CD14-positive monocyte (primary cell): ENCODE measurements at regions not wholly inside any gene's neighbourhood (a gene's known extent, or its start where the extent isn't known, plus 50 kb on each side); places are given as distances from the start of the nearest gene placed in this dataset.

Experiments
- DNase-seq, 3 donors: peaks; one replicate each; pipeline ENCODE4 v3.0.0-alpha.2; 2011 to 2022
- H2AFZ ChIP-seq: 2 replicates; pipeline ENCODE4 v1.6.0; 2012; ENCODE audit warnings: mild to moderate bottlenecking, low read depth, low read length, inconsistent platforms; ENCODE audit not compliant: insufficient read depth, poor library complexity, severe bottlenecking
- H3K27ac ChIP-seq, 2 donors: 1 replicate in 1 of 2; 2 replicates in 1 of 2; pipeline ENCODE4 v1.5.1; 2012 to 2013; ENCODE audit warnings: low read length in 2 of 2, control low read depth in 1 of 2, inconsistent platforms in 1 of 2, low read depth in 1 of 2, mild to moderate bottlenecking in 1 of 2
- H3K27me3 ChIP-seq, 2 donors: one replicate each; pipeline versions ENCODE4 v1.6.0 to v1.6.1; 2011 to 2013; ENCODE audit warnings: low read length in 2 of 2; ENCODE audit not compliant: control insufficient read depth in 2 of 2, insufficient read depth in 2 of 2
- H3K36me3 ChIP-seq, 2 donors: replicated peaks in 1 of 2; 1 replicate in 1 of 2; 2 replicates in 1 of 2; pipeline versions ENCODE4 v1.5.1 to v1.6.1; 2012 to 2013; ENCODE audit warnings: low read length in 2 of 2, control low read depth in 1 of 2, inconsistent platforms in 1 of 2, mild to moderate bottlenecking in 1 of 2; ENCODE audit not compliant: insufficient read depth in 2 of 2, control insufficient read depth in 1 of 2
- H3K4me1 ChIP-seq, 2 donors: 1 replicate in 1 of 2; 2 replicates in 1 of 2; pipeline versions ENCODE4 v1.5.1 to v1.6.1; 2012 to 2013; ENCODE audit warnings: low read length in 2 of 2, control low read depth in 1 of 2, inconsistent platforms in 1 of 2, mild to moderate bottlenecking in 1 of 2, moderate library complexity in 1 of 2; ENCODE audit not compliant: insufficient read depth in 2 of 2, control insufficient read depth in 1 of 2
- H3K4me2 ChIP-seq: replicated peaks from 2 replicates; pipeline ENCODE3; 2012; ENCODE audit warnings: low read length, moderate library complexity, mild to moderate bottlenecking; ENCODE audit not compliant: poor library complexity, severe bottlenecking; ENCODE audit errors: extremely low read depth
- H3K4me3 ChIP-seq, 3 experiments: fragments of 200-600 bp in 1 of 3; sonication (generic) in 1 of 3; replicated peaks in 1 of 3; 1 replicate in 2 of 3; 2 replicates in 1 of 3; pipeline ENCODE4 v1.5.1; 2011 to 2013; ENCODE audit warnings: low read length in 3 of 3, mild to moderate bottlenecking in 3 of 3, control low read depth in 2 of 3, low read depth in 2 of 3, inconsistent platforms in 1 of 3, moderate library complexity in 1 of 3
- H3K79me2 ChIP-seq: 2 replicates; pipeline ENCODE4 v1.6.0; 2012; ENCODE audit warnings: mild to moderate bottlenecking, control low read depth, inconsistent platforms, low read length, moderate library complexity; ENCODE audit not compliant: insufficient read depth
- H3K9ac ChIP-seq: 2 replicates; pipeline ENCODE4 v1.6.0; 2017; ENCODE audit warnings: low read length, mild to moderate bottlenecking; ENCODE audit not compliant: insufficient read depth, poor library complexity, severe bottlenecking
- H3K9me3 ChIP-seq, 2 donors: replicated peaks in 1 of 2; 1 replicate in 1 of 2; 2 replicates in 1 of 2; pipeline versions ENCODE4 v1.5.1 to v1.6.1; 2012 to 2013; ENCODE audit warnings: low read length in 2 of 2, control low read depth in 1 of 2; ENCODE audit not compliant: control insufficient read depth in 1 of 2, insufficient read depth in 1 of 2
- H4K20me1 ChIP-seq: 2 replicates; pipeline ENCODE4 v1.6.0; 2012; ENCODE audit warnings: mild to moderate bottlenecking, low read length, control low read depth, moderate library complexity; ENCODE audit not compliant: insufficient read depth
- H3K27ac Mint-ChIP-seq, 7 donors: one replicate each; pipeline ENCODE4 v1.8.0; 2020; ENCODE audit warnings: mild to moderate bottlenecking in 7 of 7, mixed read lengths in 7 of 7, moderate library complexity in 6 of 7, inconsistent platforms in 2 of 7
- H3K27me3 Mint-ChIP-seq, 3 donors: one replicate each; pipeline ENCODE4 v1.8.0; 2021 to 2022; ENCODE audit warnings: low read depth in 3 of 3, mild to moderate bottlenecking in 3 of 3, mixed read lengths in 3 of 3, moderate library complexity in 3 of 3, inconsistent platforms in 1 of 3
- H3K36me3 Mint-ChIP-seq, 2 donors: one replicate each; pipeline ENCODE4 v1.8.0; 2020; ENCODE audit warnings: mixed read lengths in 2 of 2, inconsistent platforms in 1 of 2, mild to moderate bottlenecking in 1 of 2
- H3K4me1 Mint-ChIP-seq: one replicate; pipeline ENCODE4 v1.8.0; 2020; ENCODE audit warnings: mild to moderate bottlenecking, mixed read lengths
- H3K4me3 Mint-ChIP-seq, 2 donors: one replicate each; pipeline ENCODE4 v1.8.0; 2020; ENCODE audit warnings: mild to moderate bottlenecking in 2 of 2, mixed read lengths in 2 of 2, moderate library complexity in 1 of 2
- H3K9me3 Mint-ChIP-seq, 7 donors: one replicate each; pipeline ENCODE4 v1.8.0; 2020 to 2022; ENCODE audit warnings: mixed read lengths in 7 of 7, mild to moderate bottlenecking in 6 of 7, moderate library complexity in 6 of 7, inconsistent platforms in 2 of 7
- CTCF ChIP-seq: fragments of 200-600 bp; IDR thresholded peaks from one replicate; pipeline ENCODE4 v1.8.0; 2022; ENCODE audit warnings: antibody characterized with exemption, mild to moderate bottlenecking
- WGBS: methylation state at CpG from one replicate; pipeline ENCODE4 v1.1.5; 2013; ENCODE audit warnings: missing lambda C conversion rate; ENCODE audit not compliant: insufficient coverage; 5-methylcytosine and 5-hydroxymethylcytosine counted together
- intact Hi-C, 2 donors: fragments of 100-400 bp; cut with micrococcal nuclease; formaldehyde crosslinking; loops; one replicate each; pipeline versions ENCODE4 v1.15.0 to v1.15.1; 2023

GRCh38 chrX:69073721-69074120 is 91.5 kb downstream of the PJA1 start:
- Histone ChIP-seq H3K4me2 (no peak overlapping the region), H3K4me1 (no peaks in the 10 kb centered on the region), H3K79me2 (no peaks in the 10 kb centered on the region), H3K27ac (no peak overlapping the region), H3K9me3 (no peaks in the 10 kb centered on the region), H3K4me3 (no peak overlapping the region), H3K36me3 (no peaks in the 10 kb centered on the region), H3K27me3 (no peaks in the 10 kb centered on the region), H2AFZ (no peak overlapping the region), H4K20me1 (no peaks in the 10 kb centered on the region), H3K9ac (no peak overlapping the region)
- no peak for DNase-seq
- no peak overlapping the region for H3K27ac Mint-ChIP-seq
- H3K27me3 Mint-ChIP-seq = peaks cover 0 to 6% (median 5%) of the 10 kb centered on the region in 3 donors
- 100% methylated on average over 1 of the region's 3 CpGs for WGBS
- peaks cover 0 to 3% (median 0%) of the 10 kb centered on the region in 7 donors for H3K9me3 Mint-ChIP-seq
- no peaks in the 10 kb centered on the region for H3K36me3 Mint-ChIP-seq
- no peaks in the 10 kb centered on the region for H3K4me1 Mint-ChIP-seq
- no peak for TF ChIP-seq CTCF
- no peak overlapping the region for H3K4me3 Mint-ChIP-seq
- intact Hi-C loops = no loop called here

DNA sequence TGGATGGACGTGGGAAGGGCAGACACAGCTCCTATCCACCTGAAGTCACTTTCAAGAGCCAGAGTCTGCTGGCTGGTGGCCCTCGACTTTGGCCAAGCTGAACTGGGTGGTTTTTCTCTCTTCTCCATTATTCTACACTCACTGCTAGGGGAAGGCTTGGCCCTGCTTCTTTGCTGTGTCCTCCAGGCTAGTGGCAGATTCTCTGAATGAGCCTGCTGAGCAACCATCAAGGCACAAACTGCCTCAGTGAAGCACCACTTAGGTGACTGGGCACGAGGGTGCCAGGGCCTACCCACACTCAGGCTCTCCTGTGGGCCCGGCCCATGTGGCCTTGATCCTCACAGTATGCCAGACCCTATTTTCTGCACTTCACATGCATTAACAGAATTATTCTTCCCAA is 92.0 kb downstream of the PJA1 start:
- H3K9me3 Mint-ChIP-seq = peaks cover 0 to 3% (median 0%) of the 10 kb centered on the region in 7 donors
- no CpG with 5 or more reads among the region's 4 CpGs for WGBS
- H3K27ac ChIP-seq = no peak overlapping the region
- no peak for DNase-seq
- H2AFZ ChIP-seq = no peak overlapping the region
- no peaks in the 10 kb centered on the region for H3K79me2 ChIP-seq
- H3K9me3 ChIP-seq = no peaks in the 10 kb centered on the region
- H3K27ac Mint-ChIP-seq = no peak overlapping the region
- H3K4me3 ChIP-seq = no peak overlapping the region
- peaks cover 0 to 6% (median 5%) of the 10 kb centered on the region in 3 donors for H3K27me3 Mint-ChIP-seq
- no peak overlapping the region for H3K4me3 Mint-ChIP-seq
- H3K4me1 ChIP-seq = no peaks in the 10 kb centered on the region
- intact Hi-C loops = no loop called here
- no peak overlapping the region for H3K9ac ChIP-seq
- H3K4me2 ChIP-seq = no peak overlapping the region
- TF ChIP-seq CTCF = no peak
- no peaks in the 10 kb centered on the region for H3K36me3 ChIP-seq
- H4K20me1 ChIP-seq = no peaks in the 10 kb centered on the region
- H3K36me3 Mint-ChIP-seq = no peaks in the 10 kb centered on the region
- H3K27me3 ChIP-seq = no peaks in the 10 kb centered on the region
- H3K4me1 Mint-ChIP-seq = no peaks in the 10 kb centered on the region
